GM18873 (cell line): ENCODE measurements at regions not wholly inside any gene's neighbourhood (a gene's known extent, or its start where the extent isn't known, plus 50 kb on each side); places are given as distances from the start of the nearest gene placed in this dataset.

ENCODE experiments used
- ATAC-seq: cut with Tn5 transposase; IDR thresholded peaks from one replicate; pipeline ENCODE4 v1.9.1; 2021; ENCODE audit warnings: mild to moderate bottlenecking, moderate library complexity, moderate number of reproducible peaks; ENCODE audit not compliant: unreplicated experiment, low FRiP score

- no peak for ATAC-seq
These were observed 315.6 kb upstream of the DAB2 start for GRCh38 chr5:39740404-39740803.

GRCh38 chr5:39732166-39732565 lies 307.4 kb upstream of the DAB2 start:
- ATAC-seq = no peak

GRCh38 chr5:39730699-39731098 lies 305.9 kb upstream of the DAB2 start:
- no peak for ATAC-seq

- ATAC-seq = no peak
These were observed 305.2 kb upstream of the DAB2 start for GRCh38 chr5:39730006-39730405.

- no peak for ATAC-seq
These were observed 301.7 kb upstream of the DAB2 start for GRCh38 chr5:39726467-39726866.

GRCh38 chr5:39721394-39721793 lies 296.6 kb upstream of the DAB2 start:
- no peak for ATAC-seq

- ATAC-seq = no peak
These were observed 295.4 kb upstream of the DAB2 start for GRCh38 chr5:39720136-39720535.

GRCh38 chr5:39717176-39717897 lies 292.6 kb upstream of the DAB2 start:
- no peak for ATAC-seq

GRCh38 chr5:39716532-39717028 lies 291.8 kb upstream of the DAB2 start:
- ATAC-seq = no peak

- no peak for ATAC-seq
These were observed 289.4 kb upstream of the DAB2 start for GRCh38 chr5:39714036-39714698.

- ATAC-seq = no peak
These were observed 288.6 kb upstream of the DAB2 start for GRCh38 chr5:39713250-39713916.

- ATAC-seq = no peak
These were observed 287.8 kb upstream of the DAB2 start for GRCh38 chr5:39712316-39713249.

GRCh38 chr5:39711821-39712220 lies 287.0 kb upstream of the DAB2 start:
- ATAC-seq = no peak

- ATAC-seq = no peak
These were observed 284.3 kb upstream of the DAB2 start for GRCh38 chr5:39709032-39709431.

GRCh38 chr5:39702928-39703327 lies 278.1 kb upstream of the DAB2 start:
- no peak for ATAC-seq

- no peak for ATAC-seq
These were observed 275.7 kb upstream of the DAB2 start for GRCh38 chr5:39700523-39700922.

GRCh38 chr5:39698838-39699560 lies 274.2 kb upstream of the DAB2 start:
- ATAC-seq = no peak

GRCh38 chr5:39697881-39698280 lies 273.1 kb upstream of the DAB2 start:
- no peak for ATAC-seq

GRCh38 chr5:39696672-39697398 lies 272.1 kb upstream of the DAB2 start:
- no peak for ATAC-seq
